GM12865 (cell line): ENCODE measurements at regions not wholly inside any gene's neighbourhood (a gene's known extent, or its start where the extent isn't known, plus 50 kb on each side); places are given as distances from the start of the nearest gene placed in this dataset.

Experiments
- DNase-seq: peaks from one replicate; pipeline ENCODE4 v3.0.0; 2010; ENCODE audit warnings: low read depth
- H3K4me3 ChIP-seq: 2 replicates; pipeline ENCODE4 v1.5.1; 2011; ENCODE audit warnings: mild to moderate bottlenecking, low read depth, low read length, control low read depth
- TF ChIP-seq, protein P1 (sequence below): IDR thresholded peaks from 2 replicates; pipeline ENCODE4 v1.5.1; 2011; ENCODE audit warnings: low read length, control low read depth, low read depth, inconsistent platforms; ENCODE audit not compliant: insufficient read depth; ENCODE audit errors: missing control alignments

DNA sequence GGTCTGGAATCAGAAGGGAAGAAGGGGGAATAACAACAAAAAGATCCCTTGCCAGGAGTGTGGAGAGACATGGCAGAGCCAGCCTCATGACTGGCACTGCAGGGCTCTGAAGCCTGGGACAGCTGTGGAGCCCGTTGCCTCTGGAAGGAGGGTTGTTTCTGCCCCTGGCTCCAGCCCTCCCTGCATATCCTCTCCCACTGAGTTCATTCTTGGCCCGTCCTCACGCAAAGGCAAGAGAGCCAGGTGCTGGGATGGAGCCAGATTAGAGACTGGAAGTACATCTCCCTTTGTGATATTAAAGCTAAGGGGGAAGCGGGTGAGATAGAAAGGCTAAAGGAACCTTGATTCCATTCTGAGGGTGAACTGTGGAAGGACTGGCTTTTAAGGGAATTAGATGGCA, 141.5 kb upstream of the NPVF start:
- DNase-seq: no peak
- no peak overlapping the region for H3K4me3 ChIP-seq
- TF ChIP-seq, protein P1, sequence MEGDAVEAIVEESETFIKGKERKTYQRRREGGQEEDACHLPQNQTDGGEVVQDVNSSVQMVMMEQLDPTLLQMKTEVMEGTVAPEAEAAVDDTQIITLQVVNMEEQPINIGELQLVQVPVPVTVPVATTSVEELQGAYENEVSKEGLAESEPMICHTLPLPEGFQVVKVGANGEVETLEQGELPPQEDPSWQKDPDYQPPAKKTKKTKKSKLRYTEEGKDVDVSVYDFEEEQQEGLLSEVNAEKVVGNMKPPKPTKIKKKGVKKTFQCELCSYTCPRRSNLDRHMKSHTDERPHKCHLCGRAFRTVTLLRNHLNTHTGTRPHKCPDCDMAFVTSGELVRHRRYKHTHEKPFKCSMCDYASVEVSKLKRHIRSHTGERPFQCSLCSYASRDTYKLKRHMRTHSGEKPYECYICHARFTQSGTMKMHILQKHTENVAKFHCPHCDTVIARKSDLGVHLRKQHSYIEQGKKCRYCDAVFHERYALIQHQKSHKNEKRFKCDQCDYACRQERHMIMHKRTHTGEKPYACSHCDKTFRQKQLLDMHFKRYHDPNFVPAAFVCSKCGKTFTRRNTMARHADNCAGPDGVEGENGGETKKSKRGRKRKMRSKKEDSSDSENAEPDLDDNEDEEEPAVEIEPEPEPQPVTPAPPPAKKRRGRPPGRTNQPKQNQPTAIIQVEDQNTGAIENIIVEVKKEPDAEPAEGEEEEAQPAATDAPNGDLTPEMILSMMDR: no peak

DNA sequence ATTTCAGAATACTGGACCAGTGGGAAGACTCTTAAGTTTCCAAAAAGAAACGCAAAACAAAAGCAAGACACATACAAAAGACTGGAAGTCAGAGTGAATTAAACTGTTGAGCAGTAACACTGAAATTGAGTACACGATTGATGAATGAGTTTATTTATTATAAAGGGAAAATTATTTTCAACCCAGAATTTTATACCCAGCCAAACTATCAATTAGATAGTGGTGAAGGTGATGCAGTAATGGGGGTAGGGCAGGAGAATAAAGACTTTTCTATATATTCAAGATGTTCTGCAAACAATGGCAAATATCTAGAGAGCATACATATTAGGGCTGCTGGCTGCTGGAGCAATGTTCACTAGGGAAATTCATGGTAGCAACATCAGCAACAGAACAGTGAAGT, 143.7 kb upstream of the NPVF start:
- H3K4me3 ChIP-seq: no peak overlapping the region
- no peak for DNase-seq
- TF ChIP-seq, protein P1: no peak

DNA sequence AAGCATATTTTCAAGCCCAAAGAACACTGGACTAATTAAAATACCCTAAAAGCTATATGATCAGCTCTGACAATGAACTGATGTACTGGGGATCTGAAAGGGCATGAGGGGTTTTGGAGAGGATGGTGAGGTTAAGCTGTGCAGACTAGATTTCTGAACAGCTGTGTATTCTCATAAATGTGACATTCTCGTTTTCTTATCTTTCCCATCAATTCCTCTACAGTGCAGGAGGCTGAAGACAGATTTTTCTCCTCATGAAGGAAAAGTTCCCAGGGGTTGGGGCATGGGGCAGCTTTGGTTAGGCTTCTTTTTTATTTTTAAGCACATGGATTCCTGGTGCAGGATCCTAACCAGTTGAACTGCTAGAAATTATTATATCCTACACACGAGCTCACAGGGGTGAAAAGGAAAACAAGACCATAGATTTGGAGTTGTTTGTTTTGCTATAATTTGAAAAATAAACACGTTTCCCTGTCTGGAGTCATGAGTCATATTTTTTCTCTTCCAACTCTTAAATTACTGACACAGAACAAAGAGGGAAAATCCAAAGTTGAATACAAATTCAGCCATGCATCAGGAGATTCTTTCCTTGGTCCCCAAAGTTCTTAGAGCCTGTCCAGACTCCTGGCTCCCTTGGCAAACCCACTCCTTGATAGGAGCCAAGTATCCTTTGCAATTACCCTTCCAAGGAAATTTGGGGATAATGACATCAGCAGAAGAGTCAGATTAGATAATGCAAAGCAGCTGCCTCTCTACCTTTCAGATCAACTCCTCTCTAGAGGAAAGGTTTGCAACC, 147.7 kb upstream of the NPVF start:
- TF ChIP-seq, protein P1: no peak
- DNase-seq: no peak
- no peak overlapping the region for H3K4me3 ChIP-seq

DNA sequence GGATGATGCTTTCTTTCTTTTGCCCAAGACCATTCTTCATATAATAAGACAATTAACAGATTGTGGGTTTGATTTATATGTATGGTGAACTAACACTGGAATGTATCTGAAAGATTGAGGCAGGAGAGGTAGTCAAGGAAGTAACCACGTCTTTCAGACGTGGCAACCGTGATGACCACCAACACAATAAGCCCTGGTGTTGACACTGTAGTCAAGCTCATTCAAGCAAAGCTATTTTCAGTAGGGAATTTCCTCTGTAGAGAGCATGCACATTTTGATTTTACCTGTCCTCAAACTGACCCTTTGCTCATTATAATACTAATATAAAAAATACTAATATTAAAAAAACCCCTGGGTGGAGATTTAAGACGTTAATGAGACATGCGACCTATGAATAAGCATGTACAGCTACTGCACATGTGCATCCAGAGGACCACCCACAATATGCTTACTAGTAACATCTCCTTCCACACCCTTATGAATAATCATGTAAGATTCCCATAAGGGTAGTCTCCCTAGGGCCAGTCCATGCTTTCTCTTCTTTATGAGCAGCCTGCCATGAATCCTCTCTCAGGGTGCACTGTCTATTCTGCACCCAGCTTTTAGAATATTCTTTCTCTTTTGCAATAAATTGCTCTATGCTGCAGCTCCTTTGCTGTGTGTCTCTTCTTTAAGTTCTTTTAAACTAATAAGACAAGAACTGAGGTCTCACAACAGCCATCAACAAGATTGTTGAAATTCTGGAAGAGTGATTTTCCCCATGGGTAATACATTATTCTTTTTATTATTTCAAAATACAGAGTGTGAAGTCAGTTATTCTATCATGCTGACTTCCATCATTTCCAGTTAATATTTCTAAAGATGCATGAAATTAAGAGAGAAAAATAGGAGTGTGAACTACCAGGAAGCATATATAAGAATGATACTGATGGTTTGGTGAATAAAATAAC, 151.3 kb upstream of the NPVF start:
- TF ChIP-seq, protein P1: no peak
- H3K4me3 ChIP-seq: no peak overlapping the region
- peak; percentile 3 for DNase-seq

DNA sequence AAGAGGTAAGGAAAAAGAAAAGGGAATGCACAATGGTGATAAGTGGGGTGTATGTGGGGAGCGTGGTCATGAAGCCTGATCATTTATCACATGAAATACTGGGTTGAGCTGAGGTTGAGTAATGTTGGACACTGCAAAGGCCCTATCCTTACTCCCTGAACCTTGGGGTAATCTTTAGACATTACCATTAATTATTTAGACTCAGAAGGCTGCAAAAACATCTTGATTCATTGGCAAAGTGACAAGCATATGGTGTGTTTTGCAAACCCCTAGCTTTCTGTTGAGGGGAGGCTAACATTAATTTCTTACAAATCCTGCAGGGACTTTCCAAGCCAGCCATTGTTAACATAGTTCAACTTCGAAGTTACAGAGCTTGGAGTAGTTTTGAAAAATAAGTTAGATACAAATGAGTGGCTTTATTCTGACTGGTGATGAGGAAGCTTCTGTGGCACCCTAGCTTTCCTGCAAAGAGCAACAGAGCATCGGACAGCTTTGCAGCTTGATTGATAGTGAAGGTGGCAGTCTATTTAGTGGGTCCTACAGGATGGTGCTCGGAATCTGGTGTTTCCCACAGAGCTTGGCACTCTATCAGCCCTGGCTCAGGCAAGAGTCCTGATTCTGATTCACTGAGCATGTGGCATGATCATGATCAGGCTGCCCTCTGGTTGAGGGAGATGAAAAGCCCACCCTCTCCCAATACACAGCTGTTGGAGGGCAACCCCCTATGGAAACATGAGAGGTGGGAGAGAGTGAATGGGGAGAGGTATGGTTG, 153.7 kb upstream of the NPVF start:
- TF ChIP-seq, protein P1: no peak
- no peak for DNase-seq
- H3K4me3 ChIP-seq: no peak overlapping the region

DNA sequence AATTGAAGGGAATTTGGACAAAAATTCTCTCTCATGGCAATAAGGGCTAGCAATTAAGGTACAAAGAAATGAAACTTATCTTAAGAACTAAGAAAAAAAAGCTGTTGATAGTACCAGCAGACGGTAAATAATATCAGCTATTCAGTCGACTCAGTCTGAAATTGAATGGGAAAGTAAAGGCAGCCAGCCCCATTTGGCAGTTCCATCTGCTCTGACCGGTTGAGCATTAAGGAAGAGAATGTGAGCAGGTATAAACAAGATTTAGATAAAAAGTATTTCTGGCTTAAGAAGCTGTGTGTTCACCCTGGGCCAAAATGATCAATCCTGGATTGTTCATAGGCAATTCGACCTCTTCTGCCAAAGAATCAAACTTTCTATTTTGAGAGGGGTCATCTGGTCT, 154.6 kb upstream of the NPVF start:
- TF ChIP-seq, protein P1: no peak
- no peak overlapping the region for H3K4me3 ChIP-seq
- no peak for DNase-seq
